OCI-LY3 (cell line): ENCODE measurements at regions not wholly inside any gene's neighbourhood (a gene's known extent, or its start where the extent isn't known, plus 50 kb on each side); places are given as distances from the start of the nearest gene placed in this dataset.

ENCODE experiments used
- H2AFZ ChIP-seq: fragments of 200-600, 300-600 bp; shearing (Covaris generic); 2 replicates; pipeline ENCODE4 v1.6.0; 2014; ENCODE audit warnings: antibody characterized with exemption, low read depth, low read length
- H3K27ac ChIP-seq: fragments of 200-600, 300-600 bp; sonication (generic); 2 replicates; pipeline ENCODE4 v1.5.1; 2014; ENCODE audit warnings: mild to moderate bottlenecking, low read length, moderate library complexity, mixed read lengths
- H3K27me3 ChIP-seq: fragments of 200-600, 300-600 bp; sonication (generic); 2 replicates; pipeline ENCODE4 v1.6.1; 2014; ENCODE audit warnings: low read depth, low read length, mixed read lengths
- H3K36me3 ChIP-seq: fragments of 200-600, 300-600 bp; sonication (generic); replicated peaks from 2 replicates; pipeline ENCODE3; 2014; ENCODE audit warnings: low read depth, low read length, mixed read lengths
- H3K4me1 ChIP-seq: fragments of 300-600, 200-600 bp; sonication (generic); 2 replicates; pipeline ENCODE4 v1.6.1; 2014; ENCODE audit warnings: low read length, mixed read lengths
- H3K4me2 ChIP-seq: fragments of 200-600, 300-600 bp; sonication (generic); 2 replicates; pipeline ENCODE4 v1.6.1; 2014; ENCODE audit warnings: low read length, mixed read lengths
- H3K4me3 ChIP-seq: fragments of 300-600, 200-600 bp; sonication (generic); 2 replicates; pipeline ENCODE4 v1.5.1; 2014; ENCODE audit warnings: antibody characterized with exemption, mild to moderate bottlenecking, low read length, moderate library complexity
- H3K79me2 ChIP-seq: fragments of 300-600, 200-600 bp; shearing (Covaris generic); 2 replicates; pipeline ENCODE4 v1.6.1; 2014; ENCODE audit warnings: mild to moderate bottlenecking, low read length, mixed read lengths
- H3K9ac ChIP-seq: fragments of 300-600, 200-600 bp; shearing (Covaris generic); 2 replicates; pipeline ENCODE4 v1.6.0; 2014; ENCODE audit warnings: mild to moderate bottlenecking, low read length, moderate library complexity
- H3K9me3 ChIP-seq: fragments of 200-600, 300-600 bp; shearing (Covaris generic); 2 replicates; pipeline ENCODE4 v1.6.1; 2014; ENCODE audit warnings: low read length, mixed read lengths; ENCODE audit not compliant: insufficient read depth
- H4K20me1 ChIP-seq: fragments of 200-600, 300-600 bp; sonication (generic); 2 replicates; pipeline ENCODE4 v1.6.1; 2016; ENCODE audit warnings: low read length, mixed read lengths; ENCODE audit not compliant: insufficient read depth
- EZH2phosphoT487 ChIP-seq: fragments of 200-600 bp; shearing (Covaris generic); IDR thresholded peaks from 2 replicates; pipeline ENCODE4 v1.6.1; 2018; ENCODE audit warnings: antibody characterized with exemption, mixed run types, low read depth
- TF ChIP-seq, protein P1 (sequence below): fragments of 200-600, 300-600 bp; sonication (generic); IDR thresholded peaks from 2 replicates; pipeline ENCODE4 v1.5.1; 2014; ENCODE audit warnings: antibody characterized with exemption, low read length, low read depth

GRCh38 chr2:78009289-78009688 lies 487.1 kb upstream of the LRRTM4 start:
- no peak overlapping the region for H3K9ac ChIP-seq
- H3K79me2 ChIP-seq, result no peaks in the 10 kb centered on the region
- no peak overlapping the region for H3K4me2 ChIP-seq
- no peaks in the 10 kb centered on the region for H4K20me1 ChIP-seq
- no peaks in the 10 kb centered on the region for H3K36me3 ChIP-seq
- H3K9me3 ChIP-seq, result no peaks in the 10 kb centered on the region
- TF ChIP-seq, protein P1, sequence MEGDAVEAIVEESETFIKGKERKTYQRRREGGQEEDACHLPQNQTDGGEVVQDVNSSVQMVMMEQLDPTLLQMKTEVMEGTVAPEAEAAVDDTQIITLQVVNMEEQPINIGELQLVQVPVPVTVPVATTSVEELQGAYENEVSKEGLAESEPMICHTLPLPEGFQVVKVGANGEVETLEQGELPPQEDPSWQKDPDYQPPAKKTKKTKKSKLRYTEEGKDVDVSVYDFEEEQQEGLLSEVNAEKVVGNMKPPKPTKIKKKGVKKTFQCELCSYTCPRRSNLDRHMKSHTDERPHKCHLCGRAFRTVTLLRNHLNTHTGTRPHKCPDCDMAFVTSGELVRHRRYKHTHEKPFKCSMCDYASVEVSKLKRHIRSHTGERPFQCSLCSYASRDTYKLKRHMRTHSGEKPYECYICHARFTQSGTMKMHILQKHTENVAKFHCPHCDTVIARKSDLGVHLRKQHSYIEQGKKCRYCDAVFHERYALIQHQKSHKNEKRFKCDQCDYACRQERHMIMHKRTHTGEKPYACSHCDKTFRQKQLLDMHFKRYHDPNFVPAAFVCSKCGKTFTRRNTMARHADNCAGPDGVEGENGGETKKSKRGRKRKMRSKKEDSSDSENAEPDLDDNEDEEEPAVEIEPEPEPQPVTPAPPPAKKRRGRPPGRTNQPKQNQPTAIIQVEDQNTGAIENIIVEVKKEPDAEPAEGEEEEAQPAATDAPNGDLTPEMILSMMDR, result no peak
- no peak for TF ChIP-seq EZH2phosphoT487
- no peak overlapping the region for H3K27ac ChIP-seq
- no peaks in the 10 kb centered on the region for H3K4me1 ChIP-seq
- H3K4me3 ChIP-seq, result no peak overlapping the region
- H3K27me3 ChIP-seq, result no peaks in the 10 kb centered on the region
- H2AFZ ChIP-seq, result no peak overlapping the region

- TF ChIP-seq EZH2phosphoT487, result no peak
- TF ChIP-seq, protein P1, result no peak
- H3K36me3 ChIP-seq, result no peaks in the 10 kb centered on the region
- no peak overlapping the region for H3K27ac ChIP-seq
- H3K9me3 ChIP-seq, result no peaks in the 10 kb centered on the region
- H3K4me1 ChIP-seq, result no peaks in the 10 kb centered on the region
- no peak overlapping the region for H3K9ac ChIP-seq
- H3K27me3 ChIP-seq, result no peaks in the 10 kb centered on the region
- H3K4me3 ChIP-seq, result no peak overlapping the region
- no peaks in the 10 kb centered on the region for H4K20me1 ChIP-seq
- no peak overlapping the region for H3K4me2 ChIP-seq
- H3K79me2 ChIP-seq, result no peaks in the 10 kb centered on the region
- H2AFZ ChIP-seq, result no peak overlapping the region
These were observed 489.1 kb upstream of the LRRTM4 start for GRCh38 chr2:78011251-78011650.

- Histone ChIP-seq H3K79me2 (no peaks in the 10 kb centered on the region), H3K27ac (no peak overlapping the region), H4K20me1 (no peaks in the 10 kb centered on the region), H3K36me3 (no peaks in the 10 kb centered on the region), H3K9ac (no peak overlapping the region), H3K9me3 (no peaks in the 10 kb centered on the region), H3K4me1 (no peaks in the 10 kb centered on the region), H3K4me2 (no peak overlapping the region), H3K4me3 (no peak overlapping the region), H3K27me3 (no peaks in the 10 kb centered on the region), H2AFZ (no peak overlapping the region)
- TF ChIP-seq, protein P1, result no peak
- TF ChIP-seq EZH2phosphoT487, result no peak
These were observed 498.3 kb upstream of the LRRTM4 start for GRCh38 chr2:78020491-78020890.

DNA sequence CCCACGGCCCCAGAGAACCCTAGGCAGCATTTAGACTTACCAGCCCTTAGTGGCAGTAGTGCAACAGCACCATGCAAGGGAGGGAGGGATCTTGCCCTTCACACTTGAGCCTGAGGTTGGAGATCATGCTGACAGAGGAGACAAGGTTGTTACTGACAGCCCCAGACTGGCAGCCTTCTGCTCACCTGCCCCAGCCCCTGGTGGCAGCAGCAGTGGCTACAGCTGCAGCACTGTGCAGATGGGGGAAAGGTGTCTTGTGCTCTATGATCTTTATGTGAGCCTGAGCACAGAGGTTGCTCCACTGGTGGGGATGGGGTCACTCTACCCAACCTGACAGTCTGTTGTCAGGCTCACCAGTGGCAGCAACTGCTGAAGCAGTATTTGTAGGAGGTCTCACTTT lies 501.2 kb upstream of the LRRTM4 start:
- no peaks in the 10 kb centered on the region for H3K27me3 ChIP-seq
- TF ChIP-seq, protein P1, result no peak
- no peak for TF ChIP-seq EZH2phosphoT487
- no peak overlapping the region for H3K4me3 ChIP-seq
- H3K36me3 ChIP-seq, result no peaks in the 10 kb centered on the region
- H3K4me1 ChIP-seq, result no peaks in the 10 kb centered on the region
- H2AFZ ChIP-seq, result no peak overlapping the region
- H3K79me2 ChIP-seq, result no peaks in the 10 kb centered on the region
- H3K9ac ChIP-seq, result no peak overlapping the region
- H3K4me2 ChIP-seq, result no peak overlapping the region
- no peak overlapping the region for H3K27ac ChIP-seq
- no peaks in the 10 kb centered on the region for H4K20me1 ChIP-seq
- no peaks in the 10 kb centered on the region for H3K9me3 ChIP-seq
